ENCODE measurements at regions not wholly inside any gene's neighbourhood (a gene's known extent, or its start where the extent isn't known, plus 50 kb on each side); places are given as distances from the start of the nearest gene placed in this dataset.

- H3K27ac ChIP-seq (ENCODE audit: low read depth in 1 of 2, low read length in 2 of 2): no peak overlapping the region
- H3K4me1 ChIP-seq (ENCODE audit: control insufficient read depth in 4 of 4, insufficient read depth in 4 of 4, low read length in 3 of 4): no peaks in the 10 kb centered on the region
- H3K4me3 ChIP-seq (ENCODE audit: low read depth in 1 of 3, low read length in 3 of 3): no peak overlapping the region
- no peak for TF ChIP-seq CTCF (IDR thresholded peaks at IDR 0.05; ENCODE audit: low read depth, low read length, missing input control)
- TF ChIP-seq HNF4G (IDR thresholded peaks at IDR 0.05): no peak
- no peak for TF ChIP-seq JUND (IDR thresholded peaks at IDR 0.05)
- no peak for TF ChIP-seq HNF4A (conservative IDR thresholded peaks at IDR 0.05)
- TF ChIP-seq MAX (IDR thresholded peaks at IDR 0.05): no peak
- TF ChIP-seq RAD21 (IDR thresholded peaks at IDR 0.05): no peak
- no peak for TF ChIP-seq EGR1 (IDR thresholded peaks at IDR 0.05; ENCODE audit: low read depth in 2 of 2)
- no peak for DNase-seq (ENCODE audit: low spot score)
- no peaks in the 10 kb centered on the region for H3K36me3 ChIP-seq (ENCODE audit: control insufficient read depth in 4 of 4, insufficient read depth in 3 of 4, low read depth in 1 of 4, low read length in 3 of 4)
- no peaks in the 10 kb centered on the region for H3K9me3 ChIP-seq (ENCODE audit: control insufficient read depth in 4 of 4, low read length in 3 of 4)
- H3K9ac ChIP-seq (ENCODE audit: low read depth in 1 of 2, low read length in 2 of 2): no peak overlapping the region
- H3K27me3 ChIP-seq (ENCODE audit: control insufficient read depth in 4 of 4, insufficient read depth in 4 of 4, low read length in 3 of 4): no peaks in the 10 kb centered on the region
Observed at GRCh38 chr4:112005027-112005426, 140.2 kb upstream of the FAM241A start.

GRCh38 chr4:112007391-112007790, 137.9 kb upstream of the FAM241A start:
- Histone ChIP-seq H3K4me3 (ENCODE audit: low read depth in 1 of 3, low read length in 3 of 3) (no peak overlapping the region), H3K9ac (ENCODE audit: low read depth in 1 of 2, low read length in 2 of 2) (no peak overlapping the region), H3K27me3 (ENCODE audit: control insufficient read depth in 4 of 4, insufficient read depth in 4 of 4, low read length in 3 of 4) (no peaks in the 10 kb centered on the region), H3K4me1 (ENCODE audit: control insufficient read depth in 4 of 4, insufficient read depth in 4 of 4, low read length in 3 of 4) (no peaks in the 10 kb centered on the region), H3K36me3 (ENCODE audit: control insufficient read depth in 4 of 4, insufficient read depth in 3 of 4, low read depth in 1 of 4, low read length in 3 of 4) (no peaks in the 10 kb centered on the region), H3K27ac (ENCODE audit: low read depth in 1 of 2, low read length in 2 of 2) (no peak overlapping the region), H3K9me3 (ENCODE audit: control insufficient read depth in 4 of 4, low read length in 3 of 4) (no peaks in the 10 kb centered on the region)
- TF ChIP-seq FOXA1 (IDR thresholded peaks at IDR 0.05) (no peak), FOXA2 (IDR thresholded peaks at IDR 0.05) (no peak), RXRA (IDR thresholded peaks at IDR 0.05) (no peak), TAF1 (conservative IDR thresholded peaks at IDR 0.05) (no peak), EGR1 (IDR thresholded peaks at IDR 0.05; ENCODE audit: low read depth in 2 of 2) (no peak), SP1 (IDR thresholded peaks at IDR 0.05) (no peak), RAD21 (IDR thresholded peaks at IDR 0.05) (no peak), REST (IDR thresholded peaks at IDR 0.05) (no peak), NR2F2 (IDR thresholded peaks at IDR 0.05) (no peak), CTCF (IDR thresholded peaks at IDR 0.05; ENCODE audit: low read depth, low read length, missing input control) (no peak)
- DNase-seq (ENCODE audit: low spot score): no peak
- 50% methylated on average over 2 of the region's 2 CpGs for WGBS

All from liver (tissue), 8 donors.